ENCODE measurements at regions not wholly inside any gene's neighbourhood (a gene's known extent, or its start where the extent isn't known, plus 50 kb on each side); places are given as distances from the start of the nearest gene placed in this dataset.

- TF ChIP-seq ZBTB12 (CRISPR knock-in tag; IDR thresholded peaks at IDR 0.05) (no peak), CTCF (IDR thresholded peaks at IDR 0.05 in 2 of 3, conservative IDR thresholded peaks at IDR 0.05 in 1 of 3; ENCODE audit: insufficient read depth in 2 of 3, low read depth in 1 of 3, low read length in 3 of 3) (no peak), NFRKB (IDR thresholded peaks at IDR 0.05; ENCODE audit: low read depth) (no peak)
Measured at GRCh38 chr5:18455521-18455920, 821.3 kb downstream of the TAF11L14 start.
